HG03103 (cell line): ENCODE measurements at regions not wholly inside any gene's neighbourhood (a gene's known extent, or its start where the extent isn't known, plus 50 kb on each side); places are given as distances from the start of the nearest gene placed in this dataset.
"Not testable (repeated sequence)": the region's sequence is repeated elsewhere in the genome, so short reads cannot be mapped to it uniquely, and the experiment has no call there.

ENCODE experiments used
- ATAC-seq: cut with Tn5 transposase; IDR thresholded peaks from one replicate; pipeline ENCODE4 v1.9.1; 2021; ENCODE audit warnings: low read depth; ENCODE audit not compliant: unreplicated experiment

DNA sequence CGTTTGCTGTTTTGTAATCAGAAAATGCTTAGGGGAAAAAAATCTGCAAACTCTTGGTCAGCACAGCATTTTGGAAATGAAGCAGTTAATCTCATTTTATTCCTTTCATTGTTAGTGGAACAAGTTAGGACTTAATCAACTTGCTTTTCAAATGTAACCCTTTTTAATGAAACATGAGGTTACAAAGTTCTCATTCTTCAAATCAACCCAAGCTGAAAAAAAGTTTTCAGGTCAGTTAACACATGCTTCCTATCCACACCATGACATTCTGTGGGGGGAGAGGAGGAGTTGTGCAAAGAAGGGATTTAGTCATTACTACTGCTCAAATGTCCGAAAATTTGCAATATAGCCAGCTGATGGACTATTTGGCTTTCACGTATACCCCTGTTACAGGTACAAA is 283.2 kb upstream of the LYPLAL1 start:
- ATAC-seq, result no peak

DNA sequence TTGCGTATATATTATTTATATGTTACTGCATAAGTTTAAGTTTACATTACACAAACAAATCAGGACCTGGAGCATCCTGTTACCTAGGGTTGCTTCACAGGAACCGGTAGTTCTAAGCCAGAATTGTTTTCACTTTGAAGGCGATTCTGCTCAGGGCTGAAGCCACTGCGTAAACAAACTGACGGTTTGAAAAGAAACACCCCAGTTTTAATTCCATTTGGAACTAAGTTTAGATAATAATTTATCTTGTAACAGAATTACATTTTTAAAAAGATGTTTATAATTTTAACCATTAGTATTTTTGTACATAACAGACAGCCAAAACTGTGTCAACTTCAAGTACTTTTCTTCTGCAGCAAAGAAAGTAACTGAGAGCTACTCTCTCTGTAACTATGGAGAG is 282.1 kb upstream of the LYPLAL1 start:
- ATAC-seq, result no peak

DNA sequence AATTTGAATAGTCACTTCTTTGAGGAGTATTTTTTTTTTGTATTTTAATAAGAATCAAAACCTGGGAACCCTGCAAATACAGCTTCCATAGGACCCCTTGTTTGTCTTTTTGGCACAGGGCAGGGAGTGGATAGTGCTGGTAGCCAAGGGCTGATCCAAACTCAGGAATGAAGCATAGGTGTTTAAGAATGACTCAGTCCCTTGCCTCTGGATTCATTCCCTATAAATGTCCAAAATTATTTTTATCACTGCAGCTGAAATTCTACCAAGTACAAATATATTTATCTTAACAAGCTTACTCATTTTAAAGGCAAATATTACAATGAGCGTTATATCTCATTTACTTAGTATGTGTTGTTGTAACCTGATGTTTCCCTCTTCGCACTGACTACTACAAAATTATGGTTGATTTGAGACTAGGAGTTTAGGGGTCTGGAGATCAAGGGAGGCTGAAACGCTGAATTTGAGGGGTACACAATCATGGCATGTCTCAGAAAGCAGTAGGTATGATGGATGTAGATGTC is 278.6 kb upstream of the LYPLAL1 start:
- ATAC-seq, result no peak

DNA sequence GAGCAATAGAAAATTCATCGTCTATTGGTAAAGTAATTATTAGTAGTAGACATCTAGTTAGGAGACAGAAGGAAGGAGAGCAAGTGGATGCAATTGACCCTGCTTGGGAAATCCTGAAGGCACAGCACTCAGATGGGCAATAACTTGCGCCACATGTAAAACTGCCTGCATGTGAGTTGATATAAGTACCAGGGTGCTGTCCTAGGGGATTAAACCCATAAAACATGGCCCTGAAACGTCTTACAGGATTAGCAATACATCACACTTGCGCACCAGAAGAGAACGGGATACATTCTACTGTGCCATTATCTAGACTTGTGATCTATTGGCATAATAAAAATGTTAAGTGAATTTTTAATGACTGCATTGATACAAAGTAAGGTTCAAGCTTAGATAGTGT is 277.5 kb upstream of the LYPLAL1 start:
- ATAC-seq, result no peak

DNA sequence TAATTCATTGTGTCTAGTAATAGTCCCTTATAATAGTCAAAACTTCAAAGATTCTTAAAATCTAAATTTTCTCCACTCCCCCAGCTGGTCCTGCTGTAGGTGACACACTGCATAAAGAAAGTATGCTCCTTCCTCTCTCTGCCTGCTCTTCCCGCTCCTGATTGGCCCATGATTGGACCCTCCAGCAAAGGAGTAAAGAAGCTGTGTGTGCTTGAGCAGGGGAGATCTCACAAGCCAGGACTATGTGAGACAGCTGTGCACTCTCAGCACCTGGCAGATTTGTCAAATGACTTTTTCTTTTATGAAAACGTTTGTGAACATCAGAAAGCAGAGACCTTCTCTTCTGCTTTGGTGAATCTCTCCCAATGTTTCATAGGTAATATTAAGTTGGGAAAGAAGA is 274.8 kb upstream of the LYPLAL1 start:
- no peak for ATAC-seq

DNA sequence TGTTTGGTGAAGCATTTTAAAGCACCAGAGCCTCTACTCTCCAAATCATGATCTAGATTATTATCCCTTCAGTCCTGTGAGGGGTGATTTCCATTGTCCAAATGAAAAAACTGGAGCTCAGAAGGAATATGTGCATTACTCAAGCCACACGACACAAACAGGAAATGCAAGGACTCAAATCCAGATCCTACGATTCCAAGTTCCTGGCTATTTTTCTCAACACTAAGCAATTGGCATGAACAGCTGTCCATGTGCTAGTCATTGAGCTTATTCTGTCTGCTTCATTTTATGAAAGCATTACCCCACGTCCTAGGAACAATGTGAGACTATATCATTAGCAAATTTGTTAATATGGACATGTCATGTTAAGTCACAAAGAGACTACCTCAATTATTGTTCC is 273.1 kb upstream of the LYPLAL1 start:
- ATAC-seq, result no peak

DNA sequence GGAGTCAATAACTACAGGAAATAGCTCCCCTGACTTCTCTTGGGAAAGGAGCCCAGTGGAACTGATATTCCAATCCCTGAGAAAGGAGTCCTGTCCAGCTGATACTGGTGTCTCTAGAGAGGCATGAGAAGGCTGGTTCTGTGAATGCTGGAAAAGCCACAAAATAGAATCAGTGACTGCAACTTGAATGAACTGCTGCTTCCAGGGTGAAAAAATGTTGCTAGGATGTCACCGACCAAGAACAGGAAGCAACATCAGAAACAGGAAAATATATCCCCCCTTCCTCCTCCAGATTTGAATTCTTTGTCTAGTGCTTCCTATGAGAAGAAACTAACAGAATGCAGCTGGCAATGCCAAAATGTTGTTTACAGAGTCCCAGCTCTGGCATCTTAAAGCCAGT is 269.3 kb upstream of the LYPLAL1 start:
- no peak for ATAC-seq

DNA sequence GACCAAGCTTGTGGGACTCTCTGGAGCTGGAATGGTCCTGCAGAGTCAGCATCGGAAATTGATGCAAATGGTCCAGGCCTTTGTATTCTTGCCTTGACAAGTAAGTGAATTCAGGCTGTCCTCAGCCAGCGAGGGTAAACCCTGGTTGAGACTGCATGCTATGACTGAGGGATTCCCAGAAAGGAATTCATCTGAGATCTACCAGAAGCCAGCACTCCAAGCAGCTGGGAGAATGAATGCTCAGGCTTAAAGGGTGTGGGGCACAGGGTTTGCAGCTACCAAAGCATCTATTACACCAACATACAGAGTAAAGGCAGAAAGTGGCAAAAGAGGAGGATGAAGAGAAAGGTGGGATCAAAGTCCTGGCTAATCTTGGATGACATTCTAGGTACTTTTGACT is 257.0 kb upstream of the LYPLAL1 start:
- ATAC-seq, result no peak

DNA sequence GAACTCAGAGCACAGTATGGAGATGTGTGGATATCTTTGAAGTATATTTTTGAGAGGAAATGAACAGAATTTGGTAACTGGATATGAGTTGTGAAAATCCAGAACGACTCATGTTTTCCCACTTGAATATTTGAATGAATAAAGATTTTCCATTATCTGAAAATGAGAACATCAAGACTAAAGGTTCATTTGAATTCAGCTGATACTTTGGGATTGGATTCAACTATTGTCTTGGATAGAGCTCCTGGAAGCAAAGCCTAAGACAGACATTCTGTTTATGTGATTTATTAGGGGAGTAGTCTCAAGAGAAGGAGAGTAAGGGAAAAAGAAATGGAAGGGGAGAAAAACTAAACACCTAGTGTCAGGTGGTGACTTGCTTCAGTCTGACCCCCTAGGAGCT is 256.0 kb upstream of the LYPLAL1 start:
- no peak for ATAC-seq

DNA sequence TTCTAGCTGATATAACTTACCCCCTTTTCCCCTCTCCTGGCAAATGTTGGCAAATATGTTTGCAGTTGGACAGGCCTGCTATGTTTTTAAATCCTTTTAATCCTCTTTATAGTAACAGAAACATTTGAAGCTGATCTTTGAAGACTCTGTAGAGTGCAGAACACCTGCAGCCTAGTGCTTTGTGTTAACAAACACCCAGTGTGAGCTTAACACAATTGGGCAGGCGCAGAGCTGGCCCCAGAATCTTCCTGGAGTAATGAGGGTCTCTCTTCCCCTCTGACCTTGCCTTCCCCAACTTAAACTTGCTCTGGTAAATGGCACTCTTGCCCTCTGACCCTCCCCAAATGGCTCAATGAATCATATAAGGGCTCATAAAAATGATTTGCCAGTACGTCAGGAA is 247.9 kb upstream of the LYPLAL1 start:
- ATAC-seq, result no peak

DNA sequence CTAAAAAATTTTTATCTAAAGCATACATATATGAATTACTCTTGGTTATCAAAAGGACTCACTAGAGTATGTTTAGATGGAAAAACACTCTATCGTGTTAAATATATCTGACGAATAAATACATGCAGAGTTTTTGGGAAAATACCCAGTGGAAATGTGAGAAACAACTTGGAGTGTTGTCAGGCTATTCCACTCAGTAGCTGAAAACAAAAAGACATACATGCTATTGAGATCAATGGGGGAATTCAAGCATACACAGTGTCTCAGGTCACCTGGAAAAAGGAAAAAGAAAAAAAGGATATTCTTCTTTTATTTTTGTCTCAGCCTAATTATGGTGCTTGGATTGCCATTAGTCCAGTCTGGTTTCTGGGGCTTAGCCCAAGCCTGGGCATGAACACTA is 247.0 kb upstream of the LYPLAL1 start:
- no peak for ATAC-seq

DNA sequence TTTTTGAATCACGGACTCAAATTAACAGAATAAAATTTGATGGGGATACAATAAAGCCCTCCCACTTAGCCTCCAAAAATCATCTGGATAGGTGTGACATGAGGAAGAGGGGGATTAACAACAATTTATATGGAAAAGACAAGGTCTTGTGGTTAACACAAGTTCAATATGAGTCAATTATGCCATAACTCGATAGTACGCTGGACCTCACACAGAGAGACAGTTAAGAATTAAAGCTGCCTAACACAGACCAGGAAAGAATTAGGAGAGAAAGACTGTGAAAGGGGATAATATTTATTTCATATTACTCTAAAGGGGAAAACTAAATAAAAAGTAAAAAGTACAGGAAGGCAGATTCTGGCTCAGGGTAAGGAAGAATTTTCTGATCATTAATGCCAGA is 243.7 kb upstream of the LYPLAL1 start:
- no peak for ATAC-seq

DNA sequence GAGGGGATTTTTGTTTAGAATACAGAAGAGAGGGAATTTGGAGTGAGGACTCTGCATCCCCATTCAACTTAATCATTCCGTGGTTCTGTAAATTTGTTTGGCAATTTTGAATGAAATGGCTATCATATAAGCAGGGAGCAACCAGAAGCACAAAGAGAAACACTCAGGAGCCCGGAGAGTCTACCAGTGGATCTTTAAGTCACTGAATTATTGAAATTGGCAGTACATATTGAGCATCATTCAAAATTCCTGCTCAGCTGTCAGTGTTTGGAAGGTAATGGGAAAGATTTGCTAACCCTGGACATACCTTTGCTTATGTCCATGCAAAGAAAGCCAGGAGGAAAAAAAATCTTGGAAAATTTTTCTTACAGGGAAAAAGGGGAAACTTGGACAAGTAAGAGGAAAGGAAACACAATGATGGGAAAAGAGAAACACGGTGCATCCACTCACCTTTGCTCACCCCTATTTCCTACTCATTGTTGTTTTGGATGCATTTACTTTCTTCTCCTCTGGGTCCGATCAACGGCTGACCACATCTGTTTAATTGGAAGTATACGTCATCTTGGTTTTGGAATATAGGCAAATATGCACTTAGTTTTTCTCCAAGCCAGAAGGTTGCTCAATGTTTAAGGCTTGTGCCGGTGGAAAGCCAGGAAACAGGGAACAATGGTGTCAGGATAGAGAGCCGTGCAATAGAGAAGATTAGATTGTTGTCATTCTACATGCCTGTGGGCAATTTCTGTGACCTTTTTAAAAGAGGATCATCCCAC is 243.0 kb upstream of the LYPLAL1 start:
- no peak for ATAC-seq

DNA sequence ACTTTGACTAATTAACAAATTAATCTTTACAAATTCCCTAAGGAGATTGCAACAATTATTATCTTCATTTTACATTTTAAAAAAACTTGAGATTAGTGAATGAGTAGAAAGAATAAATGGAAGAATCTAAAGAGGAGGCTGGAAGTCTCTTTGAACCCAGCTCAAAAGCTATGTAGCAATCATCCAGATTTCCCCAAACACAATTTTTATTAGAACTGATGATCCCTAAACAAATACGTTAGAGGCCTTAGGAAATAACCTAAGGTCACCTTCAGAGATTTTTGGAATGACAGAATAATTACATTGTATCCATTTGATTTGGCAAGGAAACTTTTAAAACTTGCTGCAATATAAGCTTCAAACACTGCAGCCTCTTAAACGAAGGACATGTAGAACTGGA is 242.4 kb upstream of the LYPLAL1 start:
- ATAC-seq, result no peak

DNA sequence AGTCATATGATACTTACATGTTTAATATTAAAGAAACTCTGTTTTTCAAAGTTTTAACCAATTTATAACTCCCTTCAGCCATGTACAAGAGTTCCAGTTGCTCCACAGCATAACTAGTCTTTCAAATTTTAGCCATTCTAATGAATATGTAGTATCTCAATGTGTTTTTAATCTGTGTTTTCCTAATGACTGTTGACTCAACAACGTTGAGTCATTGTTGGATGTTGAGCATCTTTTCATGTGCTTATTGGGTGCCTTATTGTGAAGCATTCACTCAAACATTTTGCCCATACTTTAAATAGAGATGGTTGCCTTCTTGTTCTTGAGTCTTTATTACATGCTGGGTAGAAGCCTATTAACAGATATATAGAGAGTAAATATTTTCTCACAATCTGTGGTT is 240.2 kb upstream of the LYPLAL1 start:
- no peak for ATAC-seq

DNA sequence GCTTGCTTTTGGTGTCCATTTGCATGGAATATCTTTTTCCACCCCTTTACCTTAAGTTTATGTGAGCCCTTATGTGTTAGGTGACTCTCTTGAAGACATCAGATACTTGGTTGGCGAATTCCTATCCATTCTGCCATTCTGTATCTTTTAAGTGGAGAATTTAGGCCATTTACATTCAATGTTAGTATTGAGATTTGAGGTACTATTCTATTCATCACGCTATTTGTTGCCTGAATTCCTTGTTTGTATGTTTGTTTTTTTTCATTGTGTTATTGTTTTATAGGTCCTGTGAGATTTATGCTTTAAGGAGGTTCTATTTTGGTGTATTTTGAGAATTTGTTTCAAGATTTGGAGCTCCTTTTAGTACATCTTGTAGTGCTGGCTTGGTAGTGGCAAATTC is 238.3 kb upstream of the LYPLAL1 start:
- not testable (repeated sequence) for ATAC-seq

DNA sequence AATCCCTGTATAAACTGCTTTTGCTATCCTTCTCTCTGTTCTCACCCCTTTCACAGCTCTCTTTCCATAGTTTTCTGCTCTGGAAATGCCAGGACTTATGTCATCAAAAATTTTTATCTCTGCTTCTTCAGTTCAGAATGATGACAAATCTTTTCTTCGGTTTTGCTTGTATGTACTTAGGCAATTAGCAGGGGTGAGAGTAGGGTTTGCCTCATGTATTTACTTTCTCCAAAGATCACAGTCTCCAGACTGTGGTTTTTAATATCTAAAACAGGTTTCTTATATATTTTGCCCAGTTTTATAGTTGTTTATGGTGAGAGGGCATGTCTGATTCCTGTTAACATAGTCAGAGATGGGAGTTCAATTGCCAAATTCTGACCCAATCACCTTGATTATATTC is 235.4 kb upstream of the LYPLAL1 start:
- ATAC-seq, result no peak

DNA sequence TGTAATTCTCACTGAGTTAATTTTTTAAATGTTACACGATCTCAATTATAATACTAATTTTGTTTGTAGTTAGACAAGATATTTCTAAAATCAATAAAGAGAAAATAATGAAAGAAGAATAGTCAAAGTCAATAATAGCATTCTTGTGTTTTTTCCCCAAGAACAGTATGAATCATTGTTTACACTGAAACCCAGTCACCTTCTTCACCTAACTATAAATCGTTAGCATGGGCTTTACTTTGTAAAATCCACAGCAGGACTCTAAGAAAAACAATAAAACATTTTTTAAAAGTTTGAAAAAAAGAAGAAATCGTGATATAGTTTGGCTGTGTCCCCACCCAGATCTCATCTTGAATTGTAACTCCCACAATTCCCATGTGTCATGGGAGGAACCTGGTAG is 234.6 kb upstream of the LYPLAL1 start:
- no peak for ATAC-seq

DNA sequence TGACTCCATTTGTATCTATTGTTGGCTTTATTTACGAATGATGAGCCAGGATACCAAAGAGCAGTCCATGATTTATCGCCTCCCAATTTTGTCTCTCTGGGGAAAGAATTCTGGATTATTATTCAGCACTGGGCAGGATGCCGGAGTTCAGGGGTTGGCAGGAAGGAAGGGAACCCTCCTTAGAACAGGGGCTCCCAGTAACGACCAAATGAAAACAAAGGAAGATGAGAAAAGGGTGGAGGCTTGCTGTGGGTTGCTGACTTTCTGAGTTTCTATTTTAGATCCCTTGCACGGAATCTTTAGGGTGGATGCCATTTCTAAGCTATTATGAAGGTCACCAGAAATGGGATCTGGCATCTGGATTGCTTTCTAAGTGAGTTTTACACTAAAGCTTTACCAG is 231.2 kb upstream of the LYPLAL1 start:
- ATAC-seq, result no peak

DNA sequence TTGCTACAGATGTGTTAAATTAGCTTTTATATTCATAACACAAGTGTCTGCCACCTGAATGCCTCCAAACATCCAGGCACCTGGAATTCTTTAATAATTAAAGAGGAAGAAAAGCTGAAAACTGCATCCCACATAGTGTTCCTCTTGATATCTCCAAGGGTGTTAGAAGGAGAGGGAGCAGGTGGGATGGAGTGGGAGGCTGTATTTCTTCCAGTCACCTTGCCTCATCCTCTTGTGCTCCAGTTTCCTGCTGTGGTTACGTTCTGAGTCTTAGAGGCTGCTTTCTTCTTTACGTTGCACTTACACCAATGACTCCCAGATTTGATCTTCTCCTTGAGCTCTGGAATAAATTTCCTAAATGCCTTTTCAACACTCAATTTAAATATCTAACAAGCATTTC is 230.3 kb upstream of the LYPLAL1 start:
- ATAC-seq, result no peak

DNA sequence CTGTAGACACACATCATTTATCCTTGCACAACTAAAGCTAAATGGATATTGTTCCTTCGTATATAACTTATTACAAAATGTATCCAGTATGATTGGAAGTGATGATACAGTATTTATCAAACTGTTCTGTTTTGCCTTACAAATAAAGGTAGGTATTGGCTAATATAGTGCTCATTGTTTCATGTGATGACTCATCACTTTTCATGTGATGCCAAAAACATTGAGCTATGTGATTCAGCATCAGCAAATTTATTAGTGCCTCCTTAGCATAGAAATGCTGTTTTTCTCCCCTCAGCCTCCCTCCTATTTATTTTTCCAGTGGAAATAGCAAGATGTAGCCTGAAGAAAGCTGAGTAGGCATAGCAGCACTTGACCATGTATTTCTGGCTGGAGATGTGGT is 228.6 kb upstream of the LYPLAL1 start:
- ATAC-seq, result no peak

DNA sequence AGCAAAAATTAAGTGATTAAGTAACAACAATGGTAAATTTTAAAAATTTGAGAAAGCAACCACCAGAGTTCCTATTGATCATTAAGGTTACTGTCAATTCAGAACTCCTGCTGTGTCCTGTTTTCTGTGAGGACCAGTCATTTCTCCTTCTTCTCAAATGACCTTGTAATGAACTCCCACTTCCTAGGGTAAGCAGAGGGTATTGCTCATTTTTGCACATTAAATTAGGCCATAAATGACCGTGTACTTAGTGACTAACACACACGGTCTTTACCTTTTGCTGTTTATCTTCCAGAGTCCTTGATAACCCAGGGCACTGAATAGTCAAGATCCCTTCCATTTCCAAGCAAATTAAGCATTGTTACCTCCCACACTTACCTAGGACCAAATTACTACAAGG is 227.5 kb upstream of the LYPLAL1 start:
- ATAC-seq, result no peak

DNA sequence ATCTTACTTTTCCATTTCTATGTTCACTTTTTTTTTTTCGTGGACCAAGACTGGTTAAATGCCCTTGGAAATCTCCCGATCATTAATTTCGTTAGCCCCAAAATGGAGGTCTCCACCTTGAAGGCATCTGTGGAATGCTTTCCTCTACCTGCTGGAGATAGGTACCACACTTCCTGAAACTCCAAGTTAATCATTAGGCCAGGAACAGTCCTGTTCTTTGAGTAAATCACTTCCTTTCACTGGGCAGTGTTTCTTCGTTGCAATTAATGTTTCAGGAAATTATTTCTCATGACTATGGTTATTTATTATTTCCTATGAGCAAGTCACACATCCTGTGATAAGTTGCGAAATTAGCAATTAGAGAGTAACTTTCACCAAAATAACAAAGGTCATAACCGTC is 225.2 kb upstream of the LYPLAL1 start:
- ATAC-seq, result no peak
